ENCODE measurements at regions not wholly inside any gene's neighbourhood (a gene's known extent, or its start where the extent isn't known, plus 50 kb on each side); places are given as distances from the start of the nearest gene placed in this dataset.

DNA sequence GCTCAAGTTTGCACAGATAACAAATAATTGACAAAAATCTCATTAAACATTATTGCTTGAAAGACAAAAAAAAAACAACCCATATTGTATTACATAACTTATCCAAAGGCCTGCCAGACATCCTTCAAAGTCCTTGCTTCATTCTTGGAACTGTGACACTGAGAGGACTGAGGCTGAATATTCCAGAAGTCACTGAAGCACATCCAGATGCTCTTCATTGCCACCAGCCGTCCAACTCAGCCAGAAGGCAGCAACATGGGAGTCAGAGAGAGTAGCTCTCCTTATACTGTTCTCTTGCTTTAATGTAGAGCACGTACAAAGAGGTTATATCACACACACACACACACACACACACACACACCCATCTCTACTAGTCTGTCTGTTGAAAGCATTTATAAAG, 755.0 kb downstream of the LTN1 start:
- no peak for TF ChIP-seq EZH2 (IDR thresholded peaks at IDR 0.05; ENCODE audit: low read length)
- TF ChIP-seq, protein P1, sequence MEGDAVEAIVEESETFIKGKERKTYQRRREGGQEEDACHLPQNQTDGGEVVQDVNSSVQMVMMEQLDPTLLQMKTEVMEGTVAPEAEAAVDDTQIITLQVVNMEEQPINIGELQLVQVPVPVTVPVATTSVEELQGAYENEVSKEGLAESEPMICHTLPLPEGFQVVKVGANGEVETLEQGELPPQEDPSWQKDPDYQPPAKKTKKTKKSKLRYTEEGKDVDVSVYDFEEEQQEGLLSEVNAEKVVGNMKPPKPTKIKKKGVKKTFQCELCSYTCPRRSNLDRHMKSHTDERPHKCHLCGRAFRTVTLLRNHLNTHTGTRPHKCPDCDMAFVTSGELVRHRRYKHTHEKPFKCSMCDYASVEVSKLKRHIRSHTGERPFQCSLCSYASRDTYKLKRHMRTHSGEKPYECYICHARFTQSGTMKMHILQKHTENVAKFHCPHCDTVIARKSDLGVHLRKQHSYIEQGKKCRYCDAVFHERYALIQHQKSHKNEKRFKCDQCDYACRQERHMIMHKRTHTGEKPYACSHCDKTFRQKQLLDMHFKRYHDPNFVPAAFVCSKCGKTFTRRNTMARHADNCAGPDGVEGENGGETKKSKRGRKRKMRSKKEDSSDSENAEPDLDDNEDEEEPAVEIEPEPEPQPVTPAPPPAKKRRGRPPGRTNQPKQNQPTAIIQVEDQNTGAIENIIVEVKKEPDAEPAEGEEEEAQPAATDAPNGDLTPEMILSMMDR (optimal IDR thresholded peaks at IDR 0.05 in 1 of 3, IDR thresholded peaks at IDR 0.05 in 1 of 3, conservative IDR thresholded peaks at IDR 0.05 in 1 of 3; ENCODE audit: extremely low read depth in 1 of 3, insufficient read depth in 2 of 3, low read length in 3 of 3): no peak
- no peaks in the 10 kb centered on the region for H3K27me3 ChIP-seq (ENCODE audit: control insufficient read depth, extremely low read depth, insufficient read depth, low read length)
- H2AFZ ChIP-seq (ENCODE audit: control insufficient read depth, low read length): no peak overlapping the region
- peaks cover 5% of the 10 kb centered on the region for H3K4me1 ChIP-seq (ENCODE audit: control insufficient read depth, extremely low read depth, insufficient read depth, low read length)
- no peaks in the 10 kb centered on the region for H3K9me1 ChIP-seq (ENCODE audit: control insufficient read depth, extremely low read depth, insufficient read depth, low read length)
- H3K27ac ChIP-seq (ENCODE audit: control insufficient read depth, insufficient read depth, low read length): no peak overlapping the region
- H3K9ac ChIP-seq (ENCODE audit: control insufficient read depth, extremely low read depth, insufficient read depth, low read length): no peak overlapping the region
- H3K4me2 ChIP-seq (ENCODE audit: control insufficient read depth, extremely low read depth, insufficient read depth, low read depth, low read length): no peak overlapping the region
- H3K36me3 ChIP-seq (ENCODE audit: control insufficient read depth in 2 of 2, extremely low read depth in 1 of 2, insufficient read depth in 2 of 2, low read length in 2 of 2): no peaks in the 10 kb centered on the region
- H3K79me2 ChIP-seq (ENCODE audit: control insufficient read depth, insufficient read depth, low read length): no peaks in the 10 kb centered on the region
- H3K4me3 ChIP-seq (ENCODE audit: control insufficient read depth in 2 of 3, extremely low read depth in 1 of 3, insufficient read depth in 2 of 3, low read depth in 1 of 3, low read length in 3 of 3): no peak overlapping the region
- H4K20me1 ChIP-seq (ENCODE audit: control insufficient read depth, extremely low read depth, insufficient read depth, low read length): no peaks in the 10 kb centered on the region
- no peaks in the 10 kb centered on the region for H3K9me3 ChIP-seq (ENCODE audit: control insufficient read depth, low read depth, low read length)
- FAIRE-seq: no peak
- DNase-seq (ENCODE audit: low read depth, low spot score): no peak
- dilution Hi-C loops (cut with MboI; ENCODE audit: extremely low pct_ligation_motif_present, low sequenced_read_pairs): no loop called here

DNA sequence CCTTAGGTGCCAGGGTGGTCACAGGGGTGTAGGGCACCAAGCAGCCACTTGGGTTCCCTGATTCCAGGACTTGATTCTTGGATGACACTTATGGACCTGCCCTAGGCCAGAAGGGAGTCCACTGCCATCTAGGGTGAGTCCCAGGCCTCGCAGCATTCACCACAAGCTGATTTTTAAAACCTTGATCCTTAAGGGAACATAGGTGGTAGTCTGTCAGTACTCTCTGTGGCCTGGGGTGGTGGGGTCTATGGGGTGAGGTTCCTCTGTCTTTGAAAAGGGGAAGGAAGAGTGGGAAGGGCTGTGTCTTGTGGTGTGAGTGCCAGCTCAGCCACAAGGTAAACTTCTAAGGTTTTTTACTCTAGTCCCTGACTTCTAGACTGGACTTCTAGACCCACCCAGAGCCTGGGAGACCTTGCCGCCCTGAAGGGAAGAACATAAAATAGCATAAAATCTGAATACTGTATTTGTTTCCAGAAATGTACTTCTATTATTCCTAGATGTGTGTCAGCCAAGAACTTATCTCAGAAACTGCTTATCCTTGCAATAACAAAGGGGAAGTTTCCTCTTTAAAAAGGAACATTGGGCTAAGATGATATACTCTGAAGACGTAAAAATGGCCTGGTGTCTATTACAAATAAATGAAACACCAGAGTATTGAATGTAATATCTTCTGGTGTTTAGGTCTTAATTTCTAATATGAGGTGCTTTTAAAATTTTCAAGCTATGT, 757.3 kb downstream of the LTN1 start:
- H3K27me3 ChIP-seq (ENCODE audit: control insufficient read depth, extremely low read depth, insufficient read depth, low read length): no peaks in the 10 kb centered on the region
- no peaks in the 10 kb centered on the region for H3K79me2 ChIP-seq (ENCODE audit: control insufficient read depth, insufficient read depth, low read length)
- no peaks in the 10 kb centered on the region for H4K20me1 ChIP-seq (ENCODE audit: control insufficient read depth, extremely low read depth, insufficient read depth, low read length)
- peaks cover 10% of the 10 kb centered on the region for H3K4me1 ChIP-seq (ENCODE audit: control insufficient read depth, extremely low read depth, insufficient read depth, low read length)
- no peak for FAIRE-seq
- no peak overlapping the region for H3K4me2 ChIP-seq (ENCODE audit: control insufficient read depth, extremely low read depth, insufficient read depth, low read depth, low read length)
- no peak overlapping the region for H3K27ac ChIP-seq (ENCODE audit: control insufficient read depth, insufficient read depth, low read length)
- TF ChIP-seq, protein P1 (optimal IDR thresholded peaks at IDR 0.05 in 1 of 3, IDR thresholded peaks at IDR 0.05 in 1 of 3, conservative IDR thresholded peaks at IDR 0.05 in 1 of 3; ENCODE audit: extremely low read depth in 1 of 3, insufficient read depth in 2 of 3, low read length in 3 of 3): peak; percentile 18 to 34 (median 31)
- TF ChIP-seq EZH2 (IDR thresholded peaks at IDR 0.05; ENCODE audit: low read length): no peak
- no peaks in the 10 kb centered on the region for H3K9me1 ChIP-seq (ENCODE audit: control insufficient read depth, extremely low read depth, insufficient read depth, low read length)
- dilution Hi-C loops (cut with MboI; ENCODE audit: extremely low pct_ligation_motif_present, low sequenced_read_pairs): no loop called here
- no peak overlapping the region for H2AFZ ChIP-seq (ENCODE audit: control insufficient read depth, low read length)
- H3K36me3 ChIP-seq (ENCODE audit: control insufficient read depth in 2 of 2, extremely low read depth in 1 of 2, insufficient read depth in 2 of 2, low read length in 2 of 2): no peaks in the 10 kb centered on the region
- no peak overlapping the region for H3K9ac ChIP-seq (ENCODE audit: control insufficient read depth, extremely low read depth, insufficient read depth, low read length)
- H3K9me3 ChIP-seq (ENCODE audit: control insufficient read depth, low read depth, low read length): no peaks in the 10 kb centered on the region
- H3K4me3 ChIP-seq (ENCODE audit: control insufficient read depth in 2 of 3, extremely low read depth in 1 of 3, insufficient read depth in 2 of 3, low read depth in 1 of 3, low read length in 3 of 3): no peak overlapping the region
- DNase-seq (ENCODE audit: low read depth, low spot score): no peak
